Fibroblast of peridontal ligament (primary cell): ENCODE measurements at regions not wholly inside any gene's neighbourhood (a gene's known extent, or its start where the extent isn't known, plus 50 kb on each side); places are given as distances from the start of the nearest gene placed in this dataset.
A peak's percentile ranks its signal among the peaks of the same experiment; 100 is the strongest.
"Not testable (repeated sequence)": the region's sequence is repeated elsewhere in the genome, so short reads cannot be mapped to it uniquely, and the experiment has no call there.

Experiments used
- DNase-seq: peaks from one replicate; pipeline ENCODE4 v3.0.0-alpha.2; 2010; ENCODE audit errors: extremely low read depth

DNA sequence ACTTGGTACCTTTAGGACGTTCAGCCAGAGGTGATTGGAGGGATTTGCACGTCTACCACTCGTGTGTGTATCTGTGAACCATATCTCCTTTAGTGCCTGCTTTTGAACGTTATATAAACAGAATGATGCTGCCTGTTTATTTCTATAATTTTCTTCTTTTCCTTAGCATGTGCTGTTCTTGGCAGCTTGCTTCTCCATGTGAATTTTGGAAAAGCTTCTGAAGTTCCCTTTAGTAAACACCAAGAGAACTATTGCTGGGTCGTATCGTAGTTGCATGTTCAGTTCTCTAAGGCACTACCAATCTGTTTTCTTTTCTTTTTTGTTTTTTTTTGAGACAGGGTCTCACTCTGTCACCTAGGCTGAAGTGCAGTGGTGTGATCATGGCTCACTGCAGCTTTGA, 73.8 kb upstream of the FANCC start:
- not testable (repeated sequence) for DNase-seq

DNA sequence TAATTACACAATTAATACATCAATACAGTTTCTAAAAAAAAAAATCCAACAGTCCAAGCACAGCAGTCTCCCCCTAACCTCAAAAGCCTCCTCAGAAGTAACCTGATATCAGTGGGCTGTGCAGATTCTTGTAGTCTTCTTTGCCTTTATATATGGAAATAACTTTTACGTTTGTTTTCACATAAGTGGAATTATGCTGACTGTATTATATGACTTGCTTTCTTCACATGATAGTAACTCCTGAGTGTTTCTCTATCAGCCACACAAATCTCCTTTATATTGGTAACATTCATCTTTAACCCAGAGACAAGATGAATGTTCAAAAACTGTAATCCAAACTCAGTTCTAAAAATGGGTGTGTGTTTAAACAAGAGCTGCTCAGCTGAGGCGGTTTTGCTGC, 71.9 kb upstream of the FANCC start:
- no peak for DNase-seq

- DNase-seq, result no peak
Measured at GRCh38 chr9:95386843-95387242, 69.3 kb upstream of the FANCC start.

GRCh38 chr9:95385521-95385920, 68.0 kb upstream of the FANCC start:
- no peak for DNase-seq

GRCh38 chr9:95383845-95384244, 66.3 kb upstream of the FANCC start:
- DNase-seq, result peak; percentile 30

- DNase-seq, result peak; percentile 55
Measured at GRCh38 chr9:95383185-95383676, 65.7 kb upstream of the FANCC start.

- DNase-seq, result no peak
Measured at GRCh38 chr9:95382433-95382832, 64.9 kb upstream of the FANCC start.

DNA sequence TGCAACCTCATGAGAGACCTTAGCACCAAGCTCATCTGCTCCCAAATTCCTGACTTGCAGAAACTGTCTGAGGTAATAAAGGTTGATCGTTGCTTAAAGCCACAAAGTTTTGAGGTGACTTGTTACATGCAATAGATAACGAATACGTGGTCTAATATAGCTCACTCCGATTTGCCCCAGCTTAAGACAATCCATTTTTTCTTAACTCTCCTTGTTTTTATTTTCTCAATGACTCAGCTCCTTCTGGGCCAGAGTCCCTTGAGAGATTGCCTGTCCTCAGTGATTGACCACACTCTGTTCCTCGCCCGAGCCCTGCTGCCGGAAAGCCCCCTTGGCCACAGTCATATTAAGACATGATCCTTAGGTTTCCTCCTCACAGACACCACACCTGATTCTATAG, 63.7 kb upstream of the FANCC start:
- DNase-seq, result peak; percentile 42

DNA sequence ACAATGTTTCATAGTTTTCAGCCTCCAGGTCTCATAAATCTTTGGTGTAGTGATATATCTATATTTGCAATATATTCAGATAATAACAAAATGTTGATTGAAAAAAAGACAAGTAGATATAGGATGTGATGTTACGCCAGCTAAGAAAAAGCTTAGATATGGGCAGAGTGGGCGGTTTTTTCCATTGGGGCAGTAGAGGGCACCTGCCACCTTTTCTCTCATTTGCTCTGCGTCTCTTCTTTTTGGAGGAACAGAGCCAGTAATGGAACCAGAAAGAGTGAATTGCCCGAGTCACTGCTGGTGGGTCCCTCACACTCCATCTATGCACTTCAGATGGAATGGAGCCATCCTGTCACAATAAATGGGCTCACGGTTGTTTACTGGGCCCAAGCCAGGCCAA, 62.1 kb upstream of the FANCC start:
- no peak for DNase-seq

DNA sequence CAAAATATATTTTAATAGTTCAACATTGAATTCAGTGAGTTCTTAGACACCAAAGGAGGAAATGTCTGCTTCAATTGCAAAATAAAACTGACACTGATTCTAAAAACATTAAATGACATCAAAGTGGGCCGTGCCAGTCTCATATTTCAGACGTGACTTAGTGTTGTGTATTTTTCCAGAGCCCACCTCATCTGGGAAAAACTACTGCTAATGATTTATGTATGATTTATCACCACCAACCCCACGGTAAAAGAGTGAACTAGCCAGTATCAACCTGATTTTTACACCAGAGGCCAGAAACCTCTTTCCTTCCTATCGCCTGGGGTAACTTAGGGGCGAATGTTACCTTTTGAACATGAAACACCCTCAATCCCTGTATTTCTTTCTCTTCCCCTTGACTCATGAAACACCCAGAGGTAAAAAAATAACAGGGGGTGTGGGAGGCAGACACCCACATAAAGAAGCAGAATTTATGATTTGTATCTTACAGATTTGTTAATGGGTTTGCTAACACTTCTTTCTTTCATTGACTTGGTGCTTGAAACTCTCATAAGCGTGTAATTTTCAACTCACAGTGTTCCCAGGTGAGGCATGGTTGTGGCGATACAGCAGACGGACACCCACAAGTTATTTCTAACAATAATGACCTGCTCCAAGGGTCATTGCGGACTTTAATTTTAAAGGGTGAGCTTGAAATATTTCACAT, 56.4 kb upstream of the FANCC start:
- no peak for DNase-seq

DNA sequence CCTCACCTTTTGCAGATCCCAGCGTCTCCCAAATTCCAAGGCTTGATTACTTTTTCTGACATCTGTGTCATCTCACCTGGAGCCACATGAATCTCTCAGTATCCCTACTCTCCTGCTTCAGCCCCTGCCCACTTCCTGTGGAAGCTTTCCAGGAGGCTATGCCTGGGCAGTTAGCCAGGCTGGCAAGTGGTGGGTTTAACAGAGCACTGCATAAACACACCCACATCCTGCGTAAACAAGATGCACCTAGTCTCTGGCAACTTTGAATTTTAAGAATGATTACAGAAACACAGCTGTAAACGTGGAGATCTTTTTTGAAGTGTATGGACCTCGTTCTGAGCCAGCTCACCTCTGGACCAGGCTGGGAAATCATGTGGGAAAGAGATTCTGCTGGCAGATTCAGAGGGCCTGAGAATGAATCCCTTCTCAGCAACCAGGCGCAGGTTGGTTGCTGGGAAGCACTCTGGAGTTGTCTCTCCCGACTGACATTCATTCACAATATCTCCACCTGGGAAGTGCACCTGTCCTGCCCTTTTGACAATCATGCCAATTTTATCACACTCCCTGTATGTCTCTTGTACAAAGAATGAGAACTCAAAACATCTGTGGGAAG, 55.7 kb upstream of the FANCC start:
- DNase-seq, result no peak

GRCh38 chr9:95370064-95370463, 52.6 kb upstream of the FANCC start:
- DNase-seq, result no peak

GRCh38 chr9:95368377-95369160, 51.1 kb upstream of the FANCC start:
- DNase-seq, result no peak
